WTC11 (cell line): ENCODE measurements at regions not wholly inside any gene's neighbourhood (a gene's known extent, or its start where the extent isn't known, plus 50 kb on each side); places are given as distances from the start of the nearest gene placed in this dataset.

Experiments
- ATF1 ChIP-seq: sonication (generic); formaldehyde crosslinking; IDR thresholded peaks from 2 replicates; pipeline ENCODE4 v1.8.1; 2023; ENCODE audit warnings: mild to moderate bottlenecking, moderate library complexity, missing genetic modification reagents
- ATF2 ChIP-seq: sonication (generic); formaldehyde crosslinking; IDR thresholded peaks from 2 replicates; pipeline ENCODE4 v1.8.1; 2022; ENCODE audit warnings: low read depth, missing genetic modification reagents, borderline replicate concordance
- CBFB ChIP-seq: sonication (generic); formaldehyde crosslinking; IDR thresholded peaks from 2 replicates; pipeline ENCODE4 v1.8.1; 2022; ENCODE audit warnings: mild to moderate bottlenecking, low read depth, missing genetic modification reagents
- CREM ChIP-seq: sonication (generic); formaldehyde crosslinking; IDR thresholded peaks from 2 replicates; pipeline ENCODE4 v1.8.1; 2022; ENCODE audit warnings: mild to moderate bottlenecking, missing genetic modification reagents, moderate library complexity
- CTCF ChIP-seq: fragments of 200-600 bp; IDR thresholded peaks from 2 replicates; pipeline ENCODE4 v1.8.0; 2022; ENCODE audit warnings: antibody characterized with exemption
- GRHL2 ChIP-seq: fragments of 250-450 bp; sonication (Bioruptor Pico); IDR thresholded peaks from 2 replicates; pipeline ENCODE4 v1.8.0; 2022; ENCODE audit warnings: mild to moderate bottlenecking, moderate library complexity; ENCODE audit not compliant: insufficient replicate concordance, severe bottlenecking
- MAX ChIP-seq: sonication (generic); formaldehyde crosslinking; IDR thresholded peaks from 2 replicates; pipeline ENCODE4 v1.8.0; 2022; ENCODE audit warnings: mild to moderate bottlenecking, missing genetic modification reagents
- NFE2L1 ChIP-seq: sonication (generic); formaldehyde crosslinking; IDR thresholded peaks from 2 replicates; pipeline ENCODE4 v1.8.1; 2023; ENCODE audit warnings: missing genetic modification reagents
- NR1H2 ChIP-seq: sonication (generic); formaldehyde crosslinking; IDR thresholded peaks from 2 replicates; pipeline ENCODE4 v1.9.0; 2021; ENCODE audit warnings: mild to moderate bottlenecking, moderate library complexity, missing genetic modification reagents
- NR3C1 ChIP-seq: sonication (generic); formaldehyde crosslinking; conservative IDR thresholded peaks from 2 replicates; pipeline ENCODE4 v1.8.1; 2023; ENCODE audit warnings: low read depth, mild to moderate bottlenecking, missing genetic modification reagents

- TF ChIP-seq CTCF (no peak), CREM (CRISPR knock-in tag) (no peak), CBFB (no peak), ATF2 (CRISPR knock-in tag) (no peak), NR1H2 (no peak), NFE2L1 (no peak), ATF1 (no peak), MAX (CRISPR knock-in tag) (no peak), GRHL2 (CRISPR knock-in tag) (no peak), NR3C1 (CRISPR knock-in tag) (no peak)
Measured at GRCh38 chr5:110203661-110204060, 513.9 kb downstream of the MAN2A1 start.
